ENCODE measurements at regions not wholly inside any gene's neighbourhood (a gene's known extent, or its start where the extent isn't known, plus 50 kb on each side); places are given as distances from the start of the nearest gene placed in this dataset.

DNA sequence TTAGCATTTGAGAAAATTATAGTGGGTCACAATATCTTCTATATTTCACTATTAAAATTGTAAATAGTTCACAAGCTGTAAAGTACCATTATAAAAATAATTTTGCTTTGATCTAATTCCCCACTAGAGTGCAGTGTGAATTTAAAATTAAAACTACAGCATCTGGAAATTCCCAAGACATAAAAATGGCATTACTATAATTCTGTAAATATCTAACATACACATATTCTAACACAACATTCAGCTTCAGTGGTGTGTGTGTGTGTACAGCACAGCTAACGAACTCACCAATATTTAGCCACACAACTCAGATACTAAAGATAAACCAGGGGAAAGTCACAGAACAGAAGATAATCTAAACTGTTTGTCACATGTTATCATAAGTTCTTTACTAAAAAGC is 424.9 kb upstream of the ZNF385D start:
- Histone ChIP-seq H3K27me3 (ENCODE audit: control insufficient read depth, insufficient read depth, low read length) (no peaks in the 10 kb centered on the region), H3K27ac (ENCODE audit: low read length) (no peak overlapping the region), H3K9me3 (ENCODE audit: control insufficient read depth, insufficient read depth, low read length) (no peaks in the 10 kb centered on the region), H3K4me3 (ENCODE audit: low read length) (no peak overlapping the region), H3K36me3 (ENCODE audit: control insufficient read depth, insufficient read depth, low read length) (no peaks in the 10 kb centered on the region), H3K4me1 (ENCODE audit: control insufficient read depth, insufficient read depth, low read length) (no peaks in the 10 kb centered on the region)
- ATAC-seq (no peak), DNase-seq (no peak)
- Mint-ChIP-seq H3K9me3 (peaks cover 0 to 2% of the 10 kb centered on the region in 2 donors), H3K36me3 (no peaks in the 10 kb centered on the region), H3K4me1 (no peaks in the 10 kb centered on the region), H3K4me3 (no peak overlapping the region), H3K27me3 (ENCODE audit: low read depth in 2 of 2) (no peaks in the 10 kb centered on the region), H3K27ac (no peak overlapping the region)
- no CpG with 5 or more reads among the region's 1 CpG for WGBS (ENCODE audit: insufficient coverage)
- intact Hi-C loops (cut with micrococcal nuclease): no loop called here
- TF ChIP-seq, protein P1, sequence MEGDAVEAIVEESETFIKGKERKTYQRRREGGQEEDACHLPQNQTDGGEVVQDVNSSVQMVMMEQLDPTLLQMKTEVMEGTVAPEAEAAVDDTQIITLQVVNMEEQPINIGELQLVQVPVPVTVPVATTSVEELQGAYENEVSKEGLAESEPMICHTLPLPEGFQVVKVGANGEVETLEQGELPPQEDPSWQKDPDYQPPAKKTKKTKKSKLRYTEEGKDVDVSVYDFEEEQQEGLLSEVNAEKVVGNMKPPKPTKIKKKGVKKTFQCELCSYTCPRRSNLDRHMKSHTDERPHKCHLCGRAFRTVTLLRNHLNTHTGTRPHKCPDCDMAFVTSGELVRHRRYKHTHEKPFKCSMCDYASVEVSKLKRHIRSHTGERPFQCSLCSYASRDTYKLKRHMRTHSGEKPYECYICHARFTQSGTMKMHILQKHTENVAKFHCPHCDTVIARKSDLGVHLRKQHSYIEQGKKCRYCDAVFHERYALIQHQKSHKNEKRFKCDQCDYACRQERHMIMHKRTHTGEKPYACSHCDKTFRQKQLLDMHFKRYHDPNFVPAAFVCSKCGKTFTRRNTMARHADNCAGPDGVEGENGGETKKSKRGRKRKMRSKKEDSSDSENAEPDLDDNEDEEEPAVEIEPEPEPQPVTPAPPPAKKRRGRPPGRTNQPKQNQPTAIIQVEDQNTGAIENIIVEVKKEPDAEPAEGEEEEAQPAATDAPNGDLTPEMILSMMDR (IDR thresholded peaks at IDR 0.05): no peak

DNA sequence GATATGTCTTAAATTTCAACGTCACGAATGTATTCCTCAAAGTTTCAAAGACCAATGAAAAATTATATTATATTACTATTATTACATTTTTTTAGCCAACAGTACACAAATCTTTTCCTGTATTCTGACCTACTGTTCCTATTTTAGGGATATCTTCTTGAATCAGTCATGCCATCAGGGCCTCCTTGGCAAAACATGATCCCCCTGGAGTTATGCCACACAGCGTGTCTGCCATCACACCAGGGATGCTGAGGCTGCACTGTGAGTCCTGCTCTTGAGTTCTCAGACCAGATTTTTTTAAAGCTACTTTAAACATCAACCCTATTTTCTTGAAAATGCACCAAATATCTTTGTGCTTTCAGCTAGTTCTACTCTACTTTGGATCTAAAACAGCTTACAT is 425.9 kb upstream of the ZNF385D start:
- Histone ChIP-seq H3K4me1 (ENCODE audit: control insufficient read depth, insufficient read depth, low read length) (no peaks in the 10 kb centered on the region), H3K9me3 (ENCODE audit: control insufficient read depth, insufficient read depth, low read length) (no peaks in the 10 kb centered on the region), H3K27me3 (ENCODE audit: control insufficient read depth, insufficient read depth, low read length) (no peaks in the 10 kb centered on the region), H3K36me3 (ENCODE audit: control insufficient read depth, insufficient read depth, low read length) (no peaks in the 10 kb centered on the region), H3K27ac (ENCODE audit: low read length) (no peak overlapping the region), H3K4me3 (ENCODE audit: low read length) (no peak overlapping the region)
- TF ChIP-seq, protein P1 (IDR thresholded peaks at IDR 0.05): no peak
- 73% methylated on average over 1 of the region's 3 CpGs for WGBS (ENCODE audit: insufficient coverage)
- ATAC-seq (no peak), DNase-seq (no peak)
- Mint-ChIP-seq H3K27ac (no peak overlapping the region), H3K4me1 (no peaks in the 10 kb centered on the region), H3K4me3 (no peak overlapping the region), H3K27me3 (ENCODE audit: low read depth in 2 of 2) (no peaks in the 10 kb centered on the region), H3K9me3 (peaks cover 0 to 4% of the 10 kb centered on the region in 2 donors), H3K36me3 (no peaks in the 10 kb centered on the region)
- intact Hi-C loops (cut with micrococcal nuclease): no loop called here

DNA sequence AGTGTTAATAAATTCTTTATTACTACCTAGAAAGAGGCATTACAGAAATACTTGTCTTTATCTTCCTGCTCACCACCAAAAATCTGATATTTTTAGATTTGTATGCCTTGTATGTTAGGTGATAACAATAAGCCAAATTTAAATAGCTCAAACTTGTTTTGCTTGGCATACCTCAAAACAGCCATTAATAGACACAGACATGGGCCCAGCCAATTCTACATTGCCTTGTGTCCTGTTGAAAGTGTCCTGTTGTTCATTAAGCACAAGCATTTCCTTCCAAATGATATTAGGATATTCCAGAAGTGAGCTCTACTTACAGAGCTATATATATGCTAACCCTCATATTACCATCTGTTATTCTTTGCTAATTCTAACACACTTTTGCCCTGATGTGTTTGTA is 438.6 kb upstream of the ZNF385D start:
- TF ChIP-seq, protein P1 (IDR thresholded peaks at IDR 0.05): no peak
- no peaks in the 10 kb centered on the region for H3K36me3 Mint-ChIP-seq
- H3K9me3 ChIP-seq (ENCODE audit: control insufficient read depth, insufficient read depth, low read length): no peaks in the 10 kb centered on the region
- H3K9me3 Mint-ChIP-seq: peaks cover 0 to 4% of the 10 kb centered on the region in 2 donors
- H3K27me3 ChIP-seq (ENCODE audit: control insufficient read depth, insufficient read depth, low read length): no peaks in the 10 kb centered on the region
- H3K27me3 Mint-ChIP-seq (ENCODE audit: low read depth in 2 of 2): no peaks in the 10 kb centered on the region
- H3K4me1 ChIP-seq (ENCODE audit: control insufficient read depth, insufficient read depth, low read length): no peaks in the 10 kb centered on the region
- H3K36me3 ChIP-seq (ENCODE audit: control insufficient read depth, insufficient read depth, low read length): no peaks in the 10 kb centered on the region
- no peak overlapping the region for H3K27ac Mint-ChIP-seq
- no peak overlapping the region for H3K27ac ChIP-seq (ENCODE audit: low read length)
- H3K4me3 Mint-ChIP-seq: no peak overlapping the region
- no peaks in the 10 kb centered on the region for H3K4me1 Mint-ChIP-seq
- no peak overlapping the region for H3K4me3 ChIP-seq (ENCODE audit: low read length)
- no peak for ATAC-seq
- intact Hi-C loops (cut with micrococcal nuclease): no loop called here
- no peak for DNase-seq

DNA sequence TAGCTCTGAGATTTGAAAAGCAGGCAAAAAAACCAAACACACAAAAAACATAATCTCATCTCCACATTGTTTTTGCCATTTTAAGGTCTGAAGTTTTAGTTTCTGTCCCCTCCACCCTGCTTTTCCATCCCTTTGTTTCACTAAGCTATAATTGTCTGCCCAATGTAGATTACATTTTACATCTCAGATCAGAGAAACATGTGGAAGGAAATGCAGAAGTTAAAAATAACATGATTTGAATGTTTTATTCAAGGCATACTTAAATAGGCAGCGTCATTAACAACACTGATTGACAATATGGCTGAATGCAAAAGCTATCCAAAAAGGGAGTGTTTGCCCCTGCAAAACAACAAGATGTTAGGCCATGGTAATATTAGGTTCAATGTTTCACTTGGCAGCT is 448.1 kb upstream of the ZNF385D start:
- Mint-ChIP-seq H3K4me1 (no peaks in the 10 kb centered on the region), H3K27ac (no peak overlapping the region), H3K27me3 (ENCODE audit: low read depth in 2 of 2) (no peaks in the 10 kb centered on the region), H3K4me3 (no peak overlapping the region), H3K9me3 (peaks cover 9 to 28% of the 10 kb centered on the region in 2 donors), H3K36me3 (peaks cover 6% of the 10 kb centered on the region)
- no peak for ATAC-seq
- 0% methylated on average over 1 of the region's 1 CpG for WGBS (ENCODE audit: insufficient coverage)
- intact Hi-C loops (cut with micrococcal nuclease): no loop called here
- H3K36me3 ChIP-seq (ENCODE audit: control insufficient read depth, insufficient read depth, low read length): no peaks in the 10 kb centered on the region
- DNase-seq: no peak
- peaks cover 7% of the 10 kb centered on the region for H3K9me3 ChIP-seq (ENCODE audit: control insufficient read depth, insufficient read depth, low read length)
- H3K27me3 ChIP-seq (ENCODE audit: control insufficient read depth, insufficient read depth, low read length): no peaks in the 10 kb centered on the region
- no peaks in the 10 kb centered on the region for H3K4me1 ChIP-seq (ENCODE audit: control insufficient read depth, insufficient read depth, low read length)
- H3K27ac ChIP-seq (ENCODE audit: low read length): no peak overlapping the region
- H3K4me3 ChIP-seq (ENCODE audit: low read length): no peak overlapping the region
- TF ChIP-seq, protein P1 (IDR thresholded peaks at IDR 0.05): no peak
